ENCODE measurements at regions not wholly inside any gene's neighbourhood (a gene's known extent, or its start where the extent isn't known, plus 50 kb on each side); places are given as distances from the start of the nearest gene placed in this dataset.

GRCh38 chr1:195941795-195942194, 666.4 kb downstream of the KCNT2 start:
- in situ Hi-C loops (cut with HindIII; ENCODE audit: low sequenced_read_pairs): no loop called here

GRCh38 chr1:195941314-195941713, 666.9 kb downstream of the KCNT2 start:
- in situ Hi-C loops (cut with HindIII; ENCODE audit: low sequenced_read_pairs): no loop called here

GRCh38 chr1:195939844-195940243, 668.4 kb downstream of the KCNT2 start:
- in situ Hi-C loops (cut with HindIII; ENCODE audit: low sequenced_read_pairs): no loop called here

- in situ Hi-C loops (cut with HindIII; ENCODE audit: low sequenced_read_pairs): no loop called here
These were observed 673.3 kb downstream of the KCNT2 start for GRCh38 chr1:195934817-195935553.

- in situ Hi-C loops (cut with HindIII; ENCODE audit: low sequenced_read_pairs): no loop called here
These were observed 674.4 kb downstream of the KCNT2 start for GRCh38 chr1:195933835-195934234.

- in situ Hi-C loops (cut with HindIII; ENCODE audit: low sequenced_read_pairs): no loop called here
These were observed 692.4 kb downstream of the KCNT2 start for GRCh38 chr1:195915826-195916225.

- in situ Hi-C loops (cut with HindIII; ENCODE audit: low sequenced_read_pairs): no loop called here
These were observed 699.2 kb downstream of the KCNT2 start for GRCh38 chr1:195909061-195909460.

- in situ Hi-C loops (cut with HindIII; ENCODE audit: low sequenced_read_pairs): no loop called here
These were observed 700.1 kb downstream of the KCNT2 start for GRCh38 chr1:195908121-195908520.

GRCh38 chr1:195903203-195903602, 705.0 kb downstream of the KCNT2 start:
- in situ Hi-C loops (cut with HindIII; ENCODE audit: low sequenced_read_pairs): no loop called here

- in situ Hi-C loops (cut with HindIII; ENCODE audit: low sequenced_read_pairs): no loop called here
These were observed 705.5 kb downstream of the KCNT2 start for GRCh38 chr1:195902779-195903178.

GRCh38 chr1:195899762-195900352, 708.4 kb downstream of the KCNT2 start:
- in situ Hi-C loops (cut with HindIII; ENCODE audit: low sequenced_read_pairs): no loop called here

GRCh38 chr1:195898924-195899323, 709.3 kb downstream of the KCNT2 start:
- in situ Hi-C loops (cut with HindIII; ENCODE audit: low sequenced_read_pairs): no loop called here

GRCh38 chr1:195898373-195898772, 709.9 kb downstream of the KCNT2 start:
- in situ Hi-C loops (cut with HindIII; ENCODE audit: low sequenced_read_pairs): no loop called here

- in situ Hi-C loops (cut with HindIII; ENCODE audit: low sequenced_read_pairs): no loop called here
These were observed 711.2 kb downstream of the KCNT2 start for GRCh38 chr1:195897076-195897475.

- in situ Hi-C loops (cut with HindIII; ENCODE audit: low sequenced_read_pairs): no loop called here
These were observed 713.8 kb downstream of the KCNT2 start for GRCh38 chr1:195894411-195894810.

- in situ Hi-C loops (cut with HindIII; ENCODE audit: low sequenced_read_pairs): no loop called here
These were observed 722.2 kb downstream of the KCNT2 start for GRCh38 chr1:195886000-195886399.

- in situ Hi-C loops (cut with HindIII; ENCODE audit: low sequenced_read_pairs): no loop called here
These were observed 729.8 kb downstream of the KCNT2 start for GRCh38 chr1:195878478-195878877.

- in situ Hi-C loops (cut with HindIII; ENCODE audit: low sequenced_read_pairs): no loop called here
These were observed 731.4 kb downstream of the KCNT2 start for GRCh38 chr1:195876792-195877191.

- in situ Hi-C loops (cut with HindIII; ENCODE audit: low sequenced_read_pairs): no loop called here
These were observed 735.9 kb downstream of the KCNT2 start for GRCh38 chr1:195872376-195872775.

- in situ Hi-C loops (cut with HindIII; ENCODE audit: low sequenced_read_pairs): no loop called here
These were observed 740.6 kb downstream of the KCNT2 start for GRCh38 chr1:195867638-195868037.

- in situ Hi-C loops (cut with HindIII; ENCODE audit: low sequenced_read_pairs): no loop called here
These were observed 741.4 kb downstream of the KCNT2 start for GRCh38 chr1:195866781-195867222.

GRCh38 chr1:195866091-195866780, 742.0 kb downstream of the KCNT2 start:
- in situ Hi-C loops (cut with HindIII; ENCODE audit: low sequenced_read_pairs): no loop called here

All from endothelial cell of hepatic sinusoid (primary cell).